ENCODE measurements at regions not wholly inside any gene's neighbourhood (a gene's known extent, or its start where the extent isn't known, plus 50 kb on each side); places are given as distances from the start of the nearest gene placed in this dataset.

GRCh38 chr7:101743995-101744360, 73.4 kb upstream of the CUX1 start:
- TF ChIP-seq, protein P1, sequence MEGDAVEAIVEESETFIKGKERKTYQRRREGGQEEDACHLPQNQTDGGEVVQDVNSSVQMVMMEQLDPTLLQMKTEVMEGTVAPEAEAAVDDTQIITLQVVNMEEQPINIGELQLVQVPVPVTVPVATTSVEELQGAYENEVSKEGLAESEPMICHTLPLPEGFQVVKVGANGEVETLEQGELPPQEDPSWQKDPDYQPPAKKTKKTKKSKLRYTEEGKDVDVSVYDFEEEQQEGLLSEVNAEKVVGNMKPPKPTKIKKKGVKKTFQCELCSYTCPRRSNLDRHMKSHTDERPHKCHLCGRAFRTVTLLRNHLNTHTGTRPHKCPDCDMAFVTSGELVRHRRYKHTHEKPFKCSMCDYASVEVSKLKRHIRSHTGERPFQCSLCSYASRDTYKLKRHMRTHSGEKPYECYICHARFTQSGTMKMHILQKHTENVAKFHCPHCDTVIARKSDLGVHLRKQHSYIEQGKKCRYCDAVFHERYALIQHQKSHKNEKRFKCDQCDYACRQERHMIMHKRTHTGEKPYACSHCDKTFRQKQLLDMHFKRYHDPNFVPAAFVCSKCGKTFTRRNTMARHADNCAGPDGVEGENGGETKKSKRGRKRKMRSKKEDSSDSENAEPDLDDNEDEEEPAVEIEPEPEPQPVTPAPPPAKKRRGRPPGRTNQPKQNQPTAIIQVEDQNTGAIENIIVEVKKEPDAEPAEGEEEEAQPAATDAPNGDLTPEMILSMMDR (conservative IDR thresholded peaks at IDR 0.05; ENCODE audit: low read depth, low read length): no peak
- TF ChIP-seq EZH2phosphoT487 (IDR thresholded peaks at IDR 0.05; ENCODE audit: borderline replicate concordance, low read length) (no peak), EZH2 (IDR thresholded peaks at IDR 0.05; ENCODE audit: low read length, unreplicated experiment) (no peak)
